ENCODE measurements at regions not wholly inside any gene's neighbourhood (a gene's known extent, or its start where the extent isn't known, plus 50 kb on each side); places are given as distances from the start of the nearest gene placed in this dataset.

DNA sequence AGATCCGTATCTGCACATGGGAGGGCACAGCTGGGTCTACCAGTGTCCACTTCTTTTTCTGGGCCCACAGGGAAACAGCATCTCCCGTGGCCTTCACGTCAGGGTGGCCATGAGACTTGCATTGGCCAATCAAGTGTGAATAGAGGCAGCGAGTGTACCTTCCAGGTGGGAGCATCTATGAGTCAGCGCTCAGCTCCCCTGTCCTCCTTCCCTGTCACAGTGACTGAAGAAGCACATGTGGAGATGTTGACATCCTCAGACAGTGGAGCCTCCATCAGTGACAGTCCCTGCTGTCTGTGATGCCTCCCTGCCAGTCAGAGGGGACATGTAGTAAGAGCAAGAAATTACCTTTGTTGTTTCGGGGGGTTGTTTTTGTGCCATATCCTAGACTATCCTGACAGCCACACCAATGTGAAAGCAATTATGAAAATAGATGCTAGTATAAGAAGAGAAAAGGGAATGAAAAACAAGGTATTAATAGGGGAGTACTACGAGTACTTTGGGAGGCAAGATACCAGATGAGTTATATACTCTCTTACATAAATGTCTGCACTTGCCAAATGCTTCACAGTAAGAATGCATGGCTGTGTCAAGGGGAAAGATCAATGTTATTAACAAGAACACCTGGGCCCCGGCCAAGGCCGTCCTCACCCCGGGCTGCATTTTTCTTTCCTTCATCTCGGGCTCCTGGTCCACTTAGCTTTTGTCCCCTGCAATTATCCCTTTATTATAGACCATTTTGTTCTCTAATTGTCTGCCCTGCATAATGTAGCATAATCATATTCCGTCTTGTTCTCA lies 86.0 kb downstream of the MATN1 start:
- Histone ChIP-seq H3K9me3 (ENCODE audit: control insufficient read depth, insufficient read depth, low read length) (no peaks in the 10 kb centered on the region), H3K9me2 (replicated peaks; ENCODE audit: control insufficient read depth, low read length) (no peaks in the 10 kb centered on the region)

DNA sequence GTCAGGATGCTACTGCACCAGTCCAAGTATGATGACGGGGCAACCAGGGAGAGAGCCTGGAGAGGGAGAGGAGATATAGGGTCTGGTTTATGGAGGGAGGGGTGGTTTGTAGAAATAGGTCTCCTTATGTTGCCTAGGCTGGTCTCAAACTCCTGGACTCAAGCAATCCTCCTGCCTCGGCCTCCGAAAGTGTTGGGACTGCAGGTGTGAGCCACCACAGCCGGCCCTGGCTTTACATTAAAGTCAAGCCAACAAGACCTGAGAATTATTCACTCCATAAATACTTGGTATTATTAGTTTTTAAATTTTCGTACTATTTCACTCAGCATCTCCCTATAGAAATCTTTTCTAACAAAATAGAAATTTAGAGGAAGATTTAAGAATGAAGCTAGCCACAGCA lies 86.8 kb downstream of the MATN1 start:
- H3F3A ChIP-seq (ENCODE audit: control insufficient read depth, insufficient read depth) = no peaks in the 10 kb centered on the region
- H3K27ac ChIP-seq (ENCODE audit: low read depth, low read length) = no peak overlapping the region
- no peak overlapping the region for H3K4me2 ChIP-seq (ENCODE audit: low read length)
- no peak overlapping the region for H3K4me3 ChIP-seq (ENCODE audit: low read length)
- H4K20me1 ChIP-seq (ENCODE audit: control insufficient read depth, insufficient read depth, low read depth, low read length) = no peaks in the 10 kb centered on the region
- no peaks in the 10 kb centered on the region for H3K9me2 ChIP-seq (replicated peaks; ENCODE audit: control insufficient read depth, low read length)
- H3K27me3 ChIP-seq (ENCODE audit: control insufficient read depth, low read length) = peaks cover 12% of the 10 kb centered on the region
- no peaks in the 10 kb centered on the region for H3K9me3 ChIP-seq (ENCODE audit: control insufficient read depth, insufficient read depth, low read length)
- H3K79me2 ChIP-seq (ENCODE audit: control insufficient read depth, low read length) = no peaks in the 10 kb centered on the region
- TF ChIP-seq, protein P1, sequence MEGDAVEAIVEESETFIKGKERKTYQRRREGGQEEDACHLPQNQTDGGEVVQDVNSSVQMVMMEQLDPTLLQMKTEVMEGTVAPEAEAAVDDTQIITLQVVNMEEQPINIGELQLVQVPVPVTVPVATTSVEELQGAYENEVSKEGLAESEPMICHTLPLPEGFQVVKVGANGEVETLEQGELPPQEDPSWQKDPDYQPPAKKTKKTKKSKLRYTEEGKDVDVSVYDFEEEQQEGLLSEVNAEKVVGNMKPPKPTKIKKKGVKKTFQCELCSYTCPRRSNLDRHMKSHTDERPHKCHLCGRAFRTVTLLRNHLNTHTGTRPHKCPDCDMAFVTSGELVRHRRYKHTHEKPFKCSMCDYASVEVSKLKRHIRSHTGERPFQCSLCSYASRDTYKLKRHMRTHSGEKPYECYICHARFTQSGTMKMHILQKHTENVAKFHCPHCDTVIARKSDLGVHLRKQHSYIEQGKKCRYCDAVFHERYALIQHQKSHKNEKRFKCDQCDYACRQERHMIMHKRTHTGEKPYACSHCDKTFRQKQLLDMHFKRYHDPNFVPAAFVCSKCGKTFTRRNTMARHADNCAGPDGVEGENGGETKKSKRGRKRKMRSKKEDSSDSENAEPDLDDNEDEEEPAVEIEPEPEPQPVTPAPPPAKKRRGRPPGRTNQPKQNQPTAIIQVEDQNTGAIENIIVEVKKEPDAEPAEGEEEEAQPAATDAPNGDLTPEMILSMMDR (IDR thresholded peaks at IDR 0.05; ENCODE audit: low read depth, low read length, poor library complexity, severe bottlenecking) = no peak
- no peak for TF ChIP-seq EZH2phosphoT487 (IDR thresholded peaks at IDR 0.05; ENCODE audit: borderline replicate concordance, low read length)
- H3K4me1 ChIP-seq (ENCODE audit: control insufficient read depth, low read length) = no peaks in the 10 kb centered on the region
- H3K36me3 ChIP-seq (ENCODE audit: control insufficient read depth, low read length) = no peaks in the 10 kb centered on the region

More for the DNA sequence above, 86.0 kb downstream of the MATN1 start:
- Histone ChIP-seq H3K4me3 (ENCODE audit: low read length) (no peak overlapping the region), H3K27me3 (ENCODE audit: control insufficient read depth, low read length) (peaks cover 12% of the 10 kb centered on the region), H3K79me2 (ENCODE audit: control insufficient read depth, low read length) (no peaks in the 10 kb centered on the region), H3K36me3 (ENCODE audit: control insufficient read depth, low read length) (no peaks in the 10 kb centered on the region), H3F3A (ENCODE audit: control insufficient read depth, insufficient read depth) (no peaks in the 10 kb centered on the region), H3K27ac (ENCODE audit: low read depth, low read length) (no peak overlapping the region), H3K4me2 (ENCODE audit: low read length) (no peak overlapping the region), H4K20me1 (ENCODE audit: control insufficient read depth, insufficient read depth, low read depth, low read length) (no peaks in the 10 kb centered on the region), H3K4me1 (ENCODE audit: control insufficient read depth, low read length) (no peaks in the 10 kb centered on the region)
- TF ChIP-seq EZH2phosphoT487 (IDR thresholded peaks at IDR 0.05; ENCODE audit: borderline replicate concordance, low read length) = no peak
- TF ChIP-seq, protein P1 (IDR thresholded peaks at IDR 0.05; ENCODE audit: low read depth, low read length, poor library complexity, severe bottlenecking) = no peak

DNA sequence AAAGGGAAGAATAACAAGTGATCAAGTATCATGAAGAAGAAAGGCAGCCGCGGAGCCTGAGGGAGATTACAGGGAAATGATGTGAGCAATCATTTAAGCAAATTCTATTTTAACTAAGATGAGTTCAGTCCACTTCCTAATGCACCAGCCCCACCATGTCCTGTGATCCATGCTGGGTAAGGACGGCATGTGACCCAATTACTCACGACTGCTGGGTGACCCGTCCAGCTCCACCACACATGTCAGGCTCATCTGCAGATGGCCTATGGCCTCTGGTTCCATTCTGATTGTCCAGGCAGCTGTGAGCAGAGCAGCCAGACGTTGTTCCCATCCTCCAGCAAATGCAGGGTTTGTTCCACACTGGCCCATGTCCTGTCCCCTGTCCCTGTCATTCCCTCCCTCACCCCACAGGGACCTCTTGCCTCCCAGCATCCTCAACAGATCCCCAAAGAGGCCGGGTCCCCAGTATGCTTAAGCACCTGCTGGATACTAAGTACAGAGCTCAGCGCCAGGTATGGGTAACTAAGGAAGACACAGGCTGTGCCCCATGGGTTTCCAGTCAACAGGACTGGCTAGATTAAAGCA lies 87.9 kb downstream of the MATN1 start:
- peaks cover 12% of the 10 kb centered on the region for H3K27me3 ChIP-seq (ENCODE audit: control insufficient read depth, low read length)
- no peaks in the 10 kb centered on the region for H3K79me2 ChIP-seq (ENCODE audit: control insufficient read depth, low read length)
- no peaks in the 10 kb centered on the region for H3K36me3 ChIP-seq (ENCODE audit: control insufficient read depth, low read length)
- H3K4me3 ChIP-seq (ENCODE audit: low read length) = no peak overlapping the region
- no peaks in the 10 kb centered on the region for H4K20me1 ChIP-seq (ENCODE audit: control insufficient read depth, insufficient read depth, low read depth, low read length)
- TF ChIP-seq, protein P1 (IDR thresholded peaks at IDR 0.05; ENCODE audit: low read depth, low read length, poor library complexity, severe bottlenecking) = no peak
- TF ChIP-seq EZH2phosphoT487 (IDR thresholded peaks at IDR 0.05; ENCODE audit: borderline replicate concordance, low read length) = no peak
- no peak overlapping the region for H3K27ac ChIP-seq (ENCODE audit: low read depth, low read length)
- H3K9me3 ChIP-seq (ENCODE audit: control insufficient read depth, insufficient read depth, low read length) = no peaks in the 10 kb centered on the region
- H3F3A ChIP-seq (ENCODE audit: control insufficient read depth, insufficient read depth) = no peaks in the 10 kb centered on the region
- H3K4me1 ChIP-seq (ENCODE audit: control insufficient read depth, low read length) = no peaks in the 10 kb centered on the region
- H3K9me2 ChIP-seq (replicated peaks; ENCODE audit: control insufficient read depth, low read length) = no peaks in the 10 kb centered on the region
- no peak overlapping the region for H3K4me2 ChIP-seq (ENCODE audit: low read length)
